GM12874 (cell line): ENCODE measurements at regions not wholly inside any gene's neighbourhood (a gene's known extent, or its start where the extent isn't known, plus 50 kb on each side); places are given as distances from the start of the nearest gene placed in this dataset.

Experiments
- TF ChIP-seq, protein P1 (sequence below): IDR thresholded peaks from 2 replicates; pipeline ENCODE4 v1.5.1; 2011; ENCODE audit warnings: low read depth, mild to moderate bottlenecking, control low read depth, low read length, moderate library complexity; ENCODE audit not compliant: insufficient read depth

DNA sequence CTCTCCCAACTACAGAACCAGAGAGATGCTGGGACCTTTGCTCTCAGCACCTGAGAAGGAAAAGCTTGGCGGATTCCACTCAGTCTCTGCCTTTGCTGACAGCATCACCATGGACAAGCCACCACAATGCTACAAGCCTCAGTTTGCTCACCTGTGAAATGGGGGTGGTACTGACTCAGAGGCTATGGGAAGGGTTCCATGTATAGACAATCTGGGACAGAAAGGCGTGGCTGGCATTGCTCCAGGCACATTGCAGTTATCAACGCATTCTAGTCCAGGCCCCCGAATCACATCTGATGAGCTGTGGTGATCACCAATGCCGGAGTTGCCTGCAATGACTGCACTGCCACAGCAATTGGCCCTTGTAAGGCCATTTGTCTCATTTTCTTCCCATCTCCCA, 72.6 kb downstream of the ISX start:
- TF ChIP-seq, protein P1, sequence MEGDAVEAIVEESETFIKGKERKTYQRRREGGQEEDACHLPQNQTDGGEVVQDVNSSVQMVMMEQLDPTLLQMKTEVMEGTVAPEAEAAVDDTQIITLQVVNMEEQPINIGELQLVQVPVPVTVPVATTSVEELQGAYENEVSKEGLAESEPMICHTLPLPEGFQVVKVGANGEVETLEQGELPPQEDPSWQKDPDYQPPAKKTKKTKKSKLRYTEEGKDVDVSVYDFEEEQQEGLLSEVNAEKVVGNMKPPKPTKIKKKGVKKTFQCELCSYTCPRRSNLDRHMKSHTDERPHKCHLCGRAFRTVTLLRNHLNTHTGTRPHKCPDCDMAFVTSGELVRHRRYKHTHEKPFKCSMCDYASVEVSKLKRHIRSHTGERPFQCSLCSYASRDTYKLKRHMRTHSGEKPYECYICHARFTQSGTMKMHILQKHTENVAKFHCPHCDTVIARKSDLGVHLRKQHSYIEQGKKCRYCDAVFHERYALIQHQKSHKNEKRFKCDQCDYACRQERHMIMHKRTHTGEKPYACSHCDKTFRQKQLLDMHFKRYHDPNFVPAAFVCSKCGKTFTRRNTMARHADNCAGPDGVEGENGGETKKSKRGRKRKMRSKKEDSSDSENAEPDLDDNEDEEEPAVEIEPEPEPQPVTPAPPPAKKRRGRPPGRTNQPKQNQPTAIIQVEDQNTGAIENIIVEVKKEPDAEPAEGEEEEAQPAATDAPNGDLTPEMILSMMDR = no peak

DNA sequence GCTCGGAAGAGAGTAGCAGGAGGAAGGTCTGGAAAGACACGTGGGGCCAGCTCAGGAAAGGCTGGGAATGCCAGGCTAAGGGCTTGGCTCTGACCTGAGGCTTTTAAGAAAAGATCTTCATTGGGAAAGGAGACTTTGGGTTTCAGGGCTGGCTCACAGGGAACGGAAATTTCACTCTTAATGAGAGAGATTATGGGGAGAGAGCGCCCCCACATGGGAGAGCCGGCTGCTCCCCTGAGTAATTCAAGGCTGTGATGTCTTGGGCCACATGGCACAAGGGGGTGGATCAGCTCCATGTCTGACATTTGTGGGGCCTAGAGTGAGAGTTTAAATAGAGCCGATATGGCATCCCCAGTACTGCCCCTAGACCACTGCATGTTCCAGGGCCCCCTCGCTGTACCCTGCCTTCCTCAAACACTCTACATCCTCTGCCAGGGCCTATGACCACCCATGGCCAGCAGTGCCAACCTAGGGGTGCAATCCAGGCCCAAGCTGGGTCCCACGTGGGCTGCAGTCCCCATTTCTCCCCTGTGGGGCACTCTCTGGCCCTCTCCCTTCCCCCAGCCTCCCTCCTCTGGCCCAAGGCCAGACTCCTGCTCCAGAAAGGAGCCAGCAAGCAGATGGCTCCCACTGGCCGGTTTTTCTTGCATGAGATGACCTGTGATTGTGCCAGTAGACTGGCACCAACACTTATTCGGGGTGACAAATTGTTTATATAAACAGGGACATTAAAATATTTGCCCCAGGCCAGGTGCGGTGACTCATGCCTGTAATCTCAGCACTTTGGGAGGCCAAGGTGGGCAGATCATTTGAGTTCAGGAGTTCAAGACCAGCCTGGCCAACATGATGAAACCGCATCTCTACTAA, 75.2 kb downstream of the ISX start:
- TF ChIP-seq, protein P1 = peak; percentile 63

DNA sequence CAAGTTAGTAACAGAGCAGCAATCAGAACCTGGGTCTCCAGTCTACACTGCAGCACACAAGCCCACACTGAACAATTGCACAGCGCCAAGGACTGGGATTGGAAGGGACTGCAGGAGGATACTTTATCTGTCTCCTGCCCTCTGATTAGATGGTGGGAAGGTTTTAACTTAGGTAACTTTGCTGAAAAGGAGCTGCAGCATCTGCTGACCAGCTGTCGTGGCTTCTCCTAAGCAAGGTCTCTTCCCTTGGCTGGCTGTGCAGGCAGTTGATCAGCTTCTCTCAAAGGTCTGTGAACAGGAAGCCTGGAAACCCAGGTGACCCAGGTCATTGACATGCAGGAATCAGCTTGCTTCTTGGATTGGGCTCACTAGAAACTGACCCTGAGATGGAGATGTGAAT, 82.4 kb downstream of the ISX start:
- TF ChIP-seq, protein P1 = no peak

DNA sequence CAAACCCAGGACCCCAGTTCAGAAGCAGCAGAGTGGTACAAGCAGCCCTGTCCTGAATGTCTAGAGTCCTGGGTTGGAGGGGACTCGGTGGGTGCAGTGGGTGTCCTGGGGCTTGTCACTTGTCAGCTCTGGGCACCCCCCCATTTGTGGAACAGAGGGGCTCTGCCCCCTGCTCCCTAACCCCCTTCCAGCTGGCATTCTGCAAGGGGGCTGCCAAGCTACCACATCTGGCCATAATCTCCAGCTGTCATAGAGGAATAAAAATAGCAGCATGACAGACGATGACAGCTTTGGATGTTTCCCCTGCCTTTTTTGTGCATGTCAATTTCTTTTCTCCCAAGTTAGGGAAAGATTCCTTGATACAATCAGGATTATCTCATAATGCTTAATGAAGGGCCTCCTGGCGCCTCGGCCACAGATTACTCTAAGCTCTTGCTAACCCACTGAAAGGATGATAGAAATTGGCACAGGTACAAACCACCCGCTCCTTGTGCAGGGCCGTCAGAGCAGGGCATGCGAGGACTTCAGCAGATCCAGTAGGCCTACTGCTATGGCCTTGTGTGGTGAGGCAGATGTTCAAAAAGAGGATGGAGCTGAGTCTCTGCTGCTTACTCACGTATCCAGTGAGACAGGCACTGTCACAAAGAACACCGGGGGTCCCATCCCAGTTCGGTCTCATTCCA, 83.0 kb downstream of the ISX start:
- TF ChIP-seq, protein P1 = no peak

DNA sequence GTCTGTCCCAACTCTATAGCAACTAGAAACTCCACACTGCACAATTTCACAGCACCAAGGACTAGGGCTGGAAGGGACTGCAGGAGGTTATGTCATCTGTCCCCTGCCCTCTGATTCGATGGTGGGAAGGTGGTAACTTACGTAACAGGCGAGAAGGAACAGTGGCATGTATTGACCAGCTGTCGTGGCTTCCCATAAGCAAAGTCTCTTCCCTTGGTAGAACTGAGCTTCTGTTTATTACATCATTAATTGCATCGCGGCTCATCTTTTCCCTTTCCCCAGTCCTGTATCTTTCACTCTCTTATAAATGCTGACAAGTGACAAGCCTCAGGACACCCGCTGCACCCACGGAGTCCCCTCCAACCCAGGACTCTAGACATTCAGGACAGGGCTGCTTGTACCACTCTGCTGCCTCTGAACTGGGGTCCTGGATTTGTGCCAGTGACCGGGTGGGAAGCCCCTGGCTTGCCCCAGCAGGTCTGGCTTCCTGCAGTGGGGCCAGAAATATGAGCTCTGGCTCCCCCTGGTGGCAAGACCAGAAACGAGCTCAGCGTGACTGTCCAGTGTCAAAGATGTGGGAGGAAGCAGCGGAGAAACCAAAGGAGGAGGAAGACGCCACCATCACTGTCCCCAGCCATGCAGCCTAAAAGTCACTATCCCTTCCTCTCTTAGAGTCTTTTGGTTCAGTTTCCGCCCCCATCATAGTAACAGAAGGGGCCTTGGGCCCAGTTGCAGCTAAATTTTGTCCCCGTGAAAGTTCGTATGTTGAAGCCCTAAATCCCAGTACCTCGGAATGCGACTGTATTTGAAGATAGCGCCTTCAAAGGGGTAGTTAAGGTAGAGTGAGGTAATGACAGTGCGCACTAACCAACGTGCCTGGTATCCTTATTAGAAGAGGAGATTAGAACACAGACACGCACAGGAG, 84.5 kb downstream of the ISX start:
- TF ChIP-seq, protein P1 = peak; percentile 85

DNA sequence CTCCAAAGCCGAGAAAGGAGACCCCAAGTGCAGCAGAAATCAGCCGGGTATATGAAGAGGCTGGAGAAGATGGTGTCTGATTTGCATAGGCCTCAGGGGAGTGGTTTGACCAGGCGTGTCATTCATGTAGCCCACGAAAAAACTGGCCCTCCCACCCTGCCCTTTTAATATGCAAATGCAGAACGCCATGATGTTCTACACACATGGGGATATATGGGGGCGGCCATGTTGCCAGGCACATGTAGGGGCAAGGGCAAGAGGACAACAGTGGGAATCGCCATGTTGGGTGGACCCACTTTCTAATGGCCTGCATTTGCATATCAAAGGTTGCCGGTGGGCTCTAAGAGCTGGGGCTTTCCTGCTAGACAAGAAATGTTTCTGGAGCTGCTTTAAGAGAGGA, 86.4 kb downstream of the ISX start:
- TF ChIP-seq, protein P1 = no peak
